ENCODE measurements at regions not wholly inside any gene's neighbourhood (a gene's known extent, or its start where the extent isn't known, plus 50 kb on each side); places are given as distances from the start of the nearest gene placed in this dataset.

DNA sequence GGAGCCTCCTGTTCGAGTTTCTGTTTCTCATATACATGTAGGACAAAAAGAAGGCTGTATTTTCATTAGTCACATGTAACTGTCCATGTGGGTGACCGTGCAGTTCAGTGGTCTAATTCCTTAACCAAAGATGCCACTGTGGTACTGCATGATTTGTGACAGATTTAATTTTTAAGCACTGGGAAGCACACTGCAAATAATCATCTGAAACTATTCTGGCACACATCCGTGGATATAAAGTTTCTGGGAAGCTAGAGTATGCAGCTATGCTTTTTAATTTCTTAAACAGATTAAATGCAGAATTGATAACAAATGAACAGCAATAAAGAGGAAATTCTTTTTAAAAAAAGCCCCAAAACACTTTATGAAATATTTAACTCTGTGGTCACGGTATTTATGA is 254.8 kb downstream of the LMO4 start (continued):
- TF ChIP-seq, protein P1, sequence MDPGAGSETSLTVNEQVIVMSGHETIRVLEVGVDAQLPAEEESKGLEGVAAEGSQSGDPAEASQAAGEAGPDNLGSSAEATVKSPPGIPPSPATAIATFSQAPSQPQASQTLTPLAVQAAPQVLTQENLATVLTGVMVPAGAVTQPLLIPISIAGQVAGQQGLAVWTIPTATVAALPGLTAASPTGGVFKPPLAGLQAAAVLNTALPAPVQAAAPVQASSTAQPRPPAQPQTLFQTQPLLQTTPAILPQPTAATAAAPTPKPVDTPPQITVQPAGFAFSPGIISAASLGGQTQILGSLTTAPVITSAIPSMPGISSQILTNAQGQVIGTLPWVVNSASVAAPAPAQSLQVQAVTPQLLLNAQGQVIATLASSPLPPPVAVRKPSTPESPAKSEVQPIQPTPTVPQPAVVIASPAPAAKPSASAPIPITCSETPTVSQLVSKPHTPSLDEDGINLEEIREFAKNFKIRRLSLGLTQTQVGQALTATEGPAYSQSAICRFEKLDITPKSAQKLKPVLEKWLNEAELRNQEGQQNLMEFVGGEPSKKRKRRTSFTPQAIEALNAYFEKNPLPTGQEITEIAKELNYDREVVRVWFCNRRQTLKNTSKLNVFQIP (CRISPR knock-in tag; IDR thresholded peaks at IDR 0.05; ENCODE audit: borderline replicate concordance, low read depth) = no peak
- TF ChIP-seq RARB (CRISPR knock-in tag; IDR thresholded peaks at IDR 0.05) (no peak), CSDC2 (CRISPR knock-in tag; IDR thresholded peaks at IDR 0.05) (no peak), SNAI2 (CRISPR knock-in tag; IDR thresholded peaks at IDR 0.05) (no peak), ZFP30 (CRISPR knock-in tag; IDR thresholded peaks at IDR 0.05) (no peak), ZNF70 (CRISPR knock-in tag; IDR thresholded peaks at IDR 0.05) (no peak)
- TF ChIP-seq, protein P2, sequence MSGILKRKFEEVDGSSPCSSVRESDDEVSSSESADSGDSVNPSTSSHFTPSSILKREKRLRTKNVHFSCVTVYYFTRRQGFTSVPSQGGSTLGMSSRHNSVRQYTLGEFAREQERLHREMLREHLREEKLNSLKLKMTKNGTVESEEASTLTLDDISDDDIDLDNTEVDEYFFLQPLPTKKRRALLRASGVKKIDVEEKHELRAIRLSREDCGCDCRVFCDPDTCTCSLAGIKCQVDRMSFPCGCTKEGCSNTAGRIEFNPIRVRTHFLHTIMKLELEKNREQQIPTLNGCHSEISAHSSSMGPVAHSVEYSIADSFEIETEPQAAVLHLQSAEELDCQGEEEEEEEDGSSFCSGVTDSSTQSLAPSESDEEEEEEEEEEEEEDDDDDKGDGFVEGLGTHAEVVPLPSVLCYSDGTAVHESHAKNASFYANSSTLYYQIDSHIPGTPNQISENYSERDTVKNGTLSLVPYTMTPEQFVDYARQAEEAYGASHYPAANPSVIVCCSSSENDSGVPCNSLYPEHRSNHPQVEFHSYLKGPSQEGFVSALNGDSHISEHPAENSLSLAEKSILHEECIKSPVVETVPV (CRISPR knock-in tag; IDR thresholded peaks at IDR 0.05) = no peak

DNA sequence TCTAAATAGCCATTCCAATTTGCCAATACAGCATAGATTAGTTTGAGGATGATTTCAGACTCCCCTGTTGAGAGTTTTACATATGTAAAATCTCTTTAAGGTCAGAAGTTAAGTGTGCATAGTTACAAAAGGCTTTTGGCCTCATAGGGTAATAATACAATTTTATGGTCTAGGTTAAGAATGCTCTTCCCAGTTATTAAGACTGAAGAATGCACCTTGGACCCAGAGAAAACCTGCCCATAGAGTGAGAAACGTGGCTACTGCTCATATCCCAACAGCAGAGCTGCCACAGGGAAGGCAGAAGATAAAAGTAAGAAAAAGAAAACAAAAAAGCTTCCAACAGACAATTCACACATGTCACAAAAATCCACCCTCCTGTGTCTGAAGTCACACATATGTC is 255.9 kb downstream of the LMO4 start:
- peak; percentile 27; the same call in 2 of the 3 replicates for ATAC-seq

DNA sequence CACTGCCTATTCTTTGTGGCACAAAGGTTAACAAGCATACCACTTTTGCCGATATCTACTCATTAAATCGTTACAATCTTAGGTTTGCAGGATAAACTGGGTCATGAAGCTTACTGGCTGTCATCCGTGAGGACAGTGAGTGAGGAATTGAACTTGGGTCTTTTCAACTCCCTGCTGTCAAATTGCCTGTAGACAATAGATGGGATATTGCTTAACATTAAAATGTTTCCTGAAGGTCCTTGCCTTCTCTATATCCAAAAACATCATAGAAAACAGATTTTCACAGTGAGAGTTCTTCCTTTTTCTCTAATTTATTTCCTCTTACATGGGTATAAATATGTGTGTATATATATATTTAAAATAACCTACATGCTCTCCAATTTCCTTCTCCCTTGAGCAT is 257.8 kb downstream of the LMO4 start:
- TF ChIP-seq RARB (CRISPR knock-in tag; IDR thresholded peaks at IDR 0.05) (no peak), TOX (CRISPR knock-in tag; IDR thresholded peaks at IDR 0.05; ENCODE audit: borderline replicate concordance) (no peak), SNAI2 (CRISPR knock-in tag; IDR thresholded peaks at IDR 0.05) (no peak), ESRRG (CRISPR knock-in tag; IDR thresholded peaks at IDR 0.05) (no peak), BACH2 (CRISPR knock-in tag; IDR thresholded peaks at IDR 0.05; ENCODE audit: borderline replicate concordance) (no peak), ZNF565 (CRISPR knock-in tag; conservative IDR thresholded peaks at IDR 0.05; ENCODE audit: low read depth) (no peak), ARNTL (CRISPR knock-in tag; IDR thresholded peaks at IDR 0.05; ENCODE audit: borderline replicate concordance, low read depth) (no peak), PPARA (CRISPR knock-in tag; IDR thresholded peaks at IDR 0.05; ENCODE audit: borderline replicate concordance) (no peak), ZNF8 (CRISPR knock-in tag; IDR thresholded peaks at IDR 0.05) (no peak), ISL1 (CRISPR knock-in tag; IDR thresholded peaks at IDR 0.05) (no peak), ZC3H10 (CRISPR knock-in tag; IDR thresholded peaks at IDR 0.05) (no peak), ZNF70 (CRISPR knock-in tag; IDR thresholded peaks at IDR 0.05) (no peak)
- TF ChIP-seq, protein P3, sequence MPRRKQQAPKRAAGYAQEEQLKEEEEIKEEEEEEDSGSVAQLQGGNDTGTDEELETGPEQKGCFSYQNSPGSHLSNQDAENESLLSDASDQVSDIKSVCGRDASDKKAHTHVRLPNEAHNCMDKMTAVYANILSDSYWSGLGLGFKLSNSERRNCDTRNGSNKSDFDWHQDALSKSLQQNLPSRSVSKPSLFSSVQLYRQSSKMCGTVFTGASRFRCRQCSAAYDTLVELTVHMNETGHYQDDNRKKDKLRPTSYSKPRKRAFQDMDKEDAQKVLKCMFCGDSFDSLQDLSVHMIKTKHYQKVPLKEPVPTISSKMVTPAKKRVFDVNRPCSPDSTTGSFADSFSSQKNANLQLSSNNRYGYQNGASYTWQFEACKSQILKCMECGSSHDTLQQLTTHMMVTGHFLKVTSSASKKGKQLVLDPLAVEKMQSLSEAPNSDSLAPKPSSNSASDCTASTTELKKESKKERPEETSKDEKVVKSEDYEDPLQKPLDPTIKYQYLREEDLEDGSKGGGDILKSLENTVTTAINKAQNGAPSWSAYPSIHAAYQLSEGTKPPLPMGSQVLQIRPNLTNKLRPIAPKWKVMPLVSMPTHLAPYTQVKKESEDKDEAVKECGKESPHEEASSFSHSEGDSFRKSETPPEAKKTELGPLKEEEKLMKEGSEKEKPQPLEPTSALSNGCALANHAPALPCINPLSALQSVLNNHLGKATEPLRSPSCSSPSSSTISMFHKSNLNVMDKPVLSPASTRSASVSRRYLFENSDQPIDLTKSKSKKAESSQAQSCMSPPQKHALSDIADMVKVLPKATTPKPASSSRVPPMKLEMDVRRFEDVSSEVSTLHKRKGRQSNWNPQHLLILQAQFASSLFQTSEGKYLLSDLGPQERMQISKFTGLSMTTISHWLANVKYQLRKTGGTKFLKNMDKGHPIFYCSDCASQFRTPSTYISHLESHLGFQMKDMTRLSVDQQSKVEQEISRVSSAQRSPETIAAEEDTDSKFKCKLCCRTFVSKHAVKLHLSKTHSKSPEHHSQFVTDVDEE (CRISPR knock-in tag; IDR thresholded peaks at IDR 0.05) = no peak
- TF ChIP-seq, protein P4, sequence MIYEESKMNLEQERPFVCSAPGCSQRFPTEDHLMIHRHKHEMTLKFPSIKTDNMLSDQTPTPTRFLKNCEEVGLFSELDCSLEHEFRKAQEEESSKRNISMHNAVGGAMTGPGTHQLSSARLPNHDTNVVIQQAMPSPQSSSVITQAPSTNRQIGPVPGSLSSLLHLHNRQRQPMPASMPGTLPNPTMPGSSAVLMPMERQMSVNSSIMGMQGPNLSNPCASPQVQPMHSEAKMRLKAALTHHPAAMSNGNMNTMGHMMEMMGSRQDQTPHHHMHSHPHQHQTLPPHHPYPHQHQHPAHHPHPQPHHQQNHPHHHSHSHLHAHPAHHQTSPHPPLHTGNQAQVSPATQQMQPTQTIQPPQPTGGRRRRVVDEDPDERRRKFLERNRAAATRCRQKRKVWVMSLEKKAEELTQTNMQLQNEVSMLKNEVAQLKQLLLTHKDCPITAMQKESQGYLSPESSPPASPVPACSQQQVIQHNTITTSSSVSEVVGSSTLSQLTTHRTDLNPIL (CRISPR knock-in tag; IDR thresholded peaks at IDR 0.05; ENCODE audit: low read depth) = no peak
- ATAC-seq = no peak

More for the DNA sequence above, 255.9 kb downstream of the LMO4 start:
- TF ChIP-seq TCF4 (CRISPR knock-in tag; IDR thresholded peaks at IDR 0.05; ENCODE audit: borderline replicate concordance) (no peak), CSDC2 (CRISPR knock-in tag; IDR thresholded peaks at IDR 0.05) (no peak), ISL1 (CRISPR knock-in tag; IDR thresholded peaks at IDR 0.05) (no peak), ZNF8 (CRISPR knock-in tag; IDR thresholded peaks at IDR 0.05) (no peak), ZNF565 (CRISPR knock-in tag; conservative IDR thresholded peaks at IDR 0.05; ENCODE audit: low read depth) (no peak), RARB (CRISPR knock-in tag; IDR thresholded peaks at IDR 0.05) (no peak)
- TF ChIP-seq, protein P2 (CRISPR knock-in tag; IDR thresholded peaks at IDR 0.05) = no peak
- TF ChIP-seq, protein P1 (CRISPR knock-in tag; IDR thresholded peaks at IDR 0.05; ENCODE audit: borderline replicate concordance, low read depth) = no peak
